ENCODE measurements at regions not wholly inside any gene's neighbourhood (a gene's known extent, or its start where the extent isn't known, plus 50 kb on each side); places are given as distances from the start of the nearest gene placed in this dataset.

DNA sequence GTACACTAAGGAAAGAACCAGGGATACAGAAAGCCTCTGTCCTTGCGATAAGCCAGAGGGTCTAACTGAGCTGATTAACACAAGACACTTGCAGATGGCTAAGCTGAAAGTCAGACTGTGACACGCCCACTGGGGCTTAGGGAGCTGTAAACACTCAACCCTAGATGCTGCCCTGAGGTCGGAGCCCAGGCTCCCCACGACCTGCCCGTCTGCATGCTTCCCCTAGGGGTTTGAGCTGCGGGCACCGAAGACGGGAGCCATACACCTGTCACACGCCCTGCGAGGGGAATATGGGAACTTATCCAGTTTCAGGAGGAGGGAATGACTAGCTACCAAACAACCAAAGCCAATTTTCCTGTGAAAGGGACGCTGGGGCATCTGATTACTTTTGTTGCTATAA lies 96.0 kb downstream of the HTR5A start:
- TF ChIP-seq, protein P1, sequence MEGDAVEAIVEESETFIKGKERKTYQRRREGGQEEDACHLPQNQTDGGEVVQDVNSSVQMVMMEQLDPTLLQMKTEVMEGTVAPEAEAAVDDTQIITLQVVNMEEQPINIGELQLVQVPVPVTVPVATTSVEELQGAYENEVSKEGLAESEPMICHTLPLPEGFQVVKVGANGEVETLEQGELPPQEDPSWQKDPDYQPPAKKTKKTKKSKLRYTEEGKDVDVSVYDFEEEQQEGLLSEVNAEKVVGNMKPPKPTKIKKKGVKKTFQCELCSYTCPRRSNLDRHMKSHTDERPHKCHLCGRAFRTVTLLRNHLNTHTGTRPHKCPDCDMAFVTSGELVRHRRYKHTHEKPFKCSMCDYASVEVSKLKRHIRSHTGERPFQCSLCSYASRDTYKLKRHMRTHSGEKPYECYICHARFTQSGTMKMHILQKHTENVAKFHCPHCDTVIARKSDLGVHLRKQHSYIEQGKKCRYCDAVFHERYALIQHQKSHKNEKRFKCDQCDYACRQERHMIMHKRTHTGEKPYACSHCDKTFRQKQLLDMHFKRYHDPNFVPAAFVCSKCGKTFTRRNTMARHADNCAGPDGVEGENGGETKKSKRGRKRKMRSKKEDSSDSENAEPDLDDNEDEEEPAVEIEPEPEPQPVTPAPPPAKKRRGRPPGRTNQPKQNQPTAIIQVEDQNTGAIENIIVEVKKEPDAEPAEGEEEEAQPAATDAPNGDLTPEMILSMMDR (IDR thresholded peaks at IDR 0.05; ENCODE audit: control extremely low read depth, extremely low read depth, low read depth, missing control alignments), result no peak
- CTCF ChIA-PET, result no interaction called here
- DNase-seq (ENCODE audit: extremely low spot score), result no peak
- POLR2A ChIA-PET, result no interaction called here

DNA sequence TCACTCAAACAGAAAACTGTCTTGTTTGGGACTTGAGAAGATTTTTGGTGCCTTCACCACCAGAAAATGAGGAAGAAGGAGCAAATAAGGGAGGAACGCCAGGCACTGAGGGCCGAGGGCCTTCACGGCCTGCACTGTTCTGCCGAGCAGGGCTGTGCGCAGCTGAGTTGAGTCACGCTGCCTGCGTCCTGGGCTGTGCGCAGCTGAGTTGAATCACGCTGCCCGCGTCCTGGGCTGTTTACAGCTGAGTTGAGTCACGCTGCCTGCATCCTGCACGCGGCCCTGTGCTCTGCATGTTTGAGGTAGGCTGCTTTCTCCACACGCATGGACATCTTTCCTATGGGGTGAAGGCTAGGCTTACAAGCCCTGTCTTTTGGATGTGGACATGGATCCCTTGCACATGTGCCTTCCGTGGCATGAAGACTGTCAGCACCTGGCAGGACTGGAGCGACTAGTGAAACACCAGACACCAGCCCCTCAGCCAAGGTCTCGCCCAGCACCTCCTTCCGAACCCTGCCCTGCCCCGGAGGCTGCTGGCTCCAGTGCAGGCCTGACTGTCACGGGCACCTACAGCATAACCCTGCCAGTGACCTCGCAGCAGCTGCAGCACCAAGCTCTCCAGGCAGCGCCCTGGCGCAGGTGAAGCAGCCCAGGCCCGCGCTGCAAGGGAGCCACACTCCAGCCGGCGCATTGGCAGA lies 96.7 kb downstream of the HTR5A start:
- no peak for DNase-seq (ENCODE audit: extremely low spot score)
- POLR2A ChIA-PET, result no interaction called here
- CTCF ChIA-PET, result no interaction called here
- TF ChIP-seq, protein P1 (IDR thresholded peaks at IDR 0.05; ENCODE audit: control extremely low read depth, extremely low read depth, low read depth, missing control alignments), result no peak

GRCh38 chr7:155167706-155168365 lies 97.7 kb downstream of the HTR5A start:
- DNase-seq (ENCODE audit: extremely low spot score), result no peak
- POLR2A ChIA-PET, result no interaction called here
- CTCF ChIA-PET, result interaction anchor here (0.8 kb wide), 1 partner anchor 23 kb away, joined by 3 read pairs; no protein-coding TSS in a partner anchor
- TF ChIP-seq, protein P1 (IDR thresholded peaks at IDR 0.05; ENCODE audit: control extremely low read depth, extremely low read depth, low read depth, missing control alignments), result no peak

GRCh38 chr7:155168597-155169480 lies 98.7 kb downstream of the HTR5A start:
- CTCF ChIA-PET, result no interaction called here

DNA sequence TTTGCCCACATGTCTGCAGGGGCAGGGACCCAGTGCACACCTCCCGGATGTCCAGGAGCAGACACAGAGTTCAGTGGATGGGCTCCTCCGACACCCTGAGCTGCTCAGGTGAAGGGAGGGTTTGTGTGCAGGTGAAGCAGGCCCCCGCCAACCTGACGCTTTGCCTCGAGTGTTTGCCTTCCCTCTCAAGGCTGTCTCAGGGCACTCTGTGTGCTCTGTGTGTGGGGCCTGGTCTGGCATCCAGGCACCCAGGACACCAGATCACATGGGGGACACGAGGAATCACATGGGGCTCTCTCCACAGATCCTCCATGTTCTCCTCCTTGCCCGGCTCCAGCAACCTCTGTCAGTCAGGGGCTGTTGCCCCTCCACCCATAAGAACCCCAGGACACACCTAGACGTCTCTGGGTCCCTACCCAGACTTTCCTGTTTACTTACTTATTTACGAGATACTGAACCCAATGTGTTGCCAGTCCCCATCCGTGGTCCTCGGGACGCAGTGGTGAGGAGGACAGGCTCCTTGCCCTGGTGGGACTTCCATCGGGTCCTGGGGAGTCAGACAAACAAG lies 99.5 kb downstream of the HTR5A start:
- DNase-seq (ENCODE audit: extremely low spot score), result no peak
- CTCF ChIA-PET, result no interaction called here
- POLR2A ChIA-PET, result no interaction called here
- TF ChIP-seq, protein P1 (IDR thresholded peaks at IDR 0.05; ENCODE audit: control extremely low read depth, extremely low read depth, low read depth, missing control alignments), result no peak

More at GRCh38 chr7:155168597-155169480, 98.7 kb downstream of the HTR5A start:
- POLR2A ChIA-PET, result no interaction called here
- DNase-seq (ENCODE audit: extremely low spot score), result no peak
- TF ChIP-seq, protein P1 (IDR thresholded peaks at IDR 0.05; ENCODE audit: control extremely low read depth, extremely low read depth, low read depth, missing control alignments), result no peak

DNA sequence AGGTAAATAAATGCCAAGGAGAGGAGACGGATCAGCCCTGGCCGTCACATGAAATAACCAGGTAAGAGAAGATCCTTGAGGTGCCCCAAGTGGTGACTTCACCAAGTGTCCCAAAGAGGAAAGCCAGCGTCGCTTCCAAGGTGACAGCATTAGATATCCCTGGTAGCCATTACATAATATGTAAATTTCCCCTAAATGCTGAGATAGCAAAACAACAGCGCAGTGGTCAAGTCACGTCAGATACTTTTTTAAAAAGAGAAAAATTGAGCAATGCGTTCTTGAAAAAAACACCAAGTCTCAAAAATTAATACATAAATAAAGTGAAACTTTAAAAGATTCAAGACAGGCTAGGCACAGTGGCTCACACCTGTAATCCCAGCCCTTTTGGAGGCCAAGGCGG lies 100.2 kb downstream of the HTR5A start:
- TF ChIP-seq, protein P1 (IDR thresholded peaks at IDR 0.05; ENCODE audit: control extremely low read depth, extremely low read depth, low read depth, missing control alignments), result no peak
- ChIA-PET CTCF (no interaction called here), POLR2A (no interaction called here)
- no peak for DNase-seq (ENCODE audit: extremely low spot score)

Measured in GM10248 (cell line).